ENCODE measurements at regions not wholly inside any gene's neighbourhood (a gene's known extent, or its start where the extent isn't known, plus 50 kb on each side); places are given as distances from the start of the nearest gene placed in this dataset.

DNA sequence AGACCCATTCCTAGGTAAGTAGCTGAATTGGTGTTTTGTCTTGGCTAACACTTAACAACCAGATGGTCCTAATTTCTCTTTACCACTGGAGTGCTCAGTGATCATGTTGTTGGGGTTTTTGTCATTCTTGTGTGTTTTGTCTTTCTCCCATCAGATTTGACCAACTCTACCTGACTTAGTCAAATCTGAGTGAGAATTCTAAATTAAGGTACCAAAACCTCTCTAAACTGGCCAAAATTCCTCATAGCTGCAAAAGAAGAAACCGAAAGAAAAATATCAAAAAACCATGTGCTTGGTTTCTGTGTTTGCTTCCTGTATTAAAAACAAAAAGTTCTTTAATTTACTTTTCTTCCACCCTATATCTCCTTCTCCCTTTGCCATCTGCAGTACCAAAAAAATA lies 350.7 kb upstream of the SPHKAP start:
- TF ChIP-seq EZH2 (IDR thresholded peaks at IDR 0.05; ENCODE audit: borderline replicate concordance) (no peak), CTCF (IDR thresholded peaks at IDR 0.05; ENCODE audit: poor library complexity) (no peak)
